GM18907 (cell line): ENCODE measurements at regions not wholly inside any gene's neighbourhood (a gene's known extent, or its start where the extent isn't known, plus 50 kb on each side); places are given as distances from the start of the nearest gene placed in this dataset.

Experiments used
- ATAC-seq: cut with Tn5 transposase; IDR thresholded peaks from one replicate; pipeline ENCODE4 v1.9.1; 2021; ENCODE audit warnings: mild to moderate bottlenecking, moderate library complexity; ENCODE audit not compliant: unreplicated experiment

DNA sequence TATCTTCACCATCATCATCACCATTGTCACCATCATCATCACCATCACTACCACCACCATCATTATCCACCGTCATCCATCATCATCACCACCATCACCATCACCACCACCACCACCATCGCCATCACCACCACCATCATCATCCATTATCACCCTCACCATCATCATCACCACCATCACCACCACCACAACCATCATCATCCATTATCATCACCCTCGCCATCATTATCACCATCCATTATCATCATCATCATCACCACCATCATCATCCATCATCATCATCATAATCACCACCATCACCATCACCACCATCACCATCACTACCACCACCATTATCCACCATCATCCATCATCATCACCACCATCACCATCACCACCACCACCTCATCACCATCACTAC, 95.6 kb downstream of the C16orf95 start:
- no peak for ATAC-seq

DNA sequence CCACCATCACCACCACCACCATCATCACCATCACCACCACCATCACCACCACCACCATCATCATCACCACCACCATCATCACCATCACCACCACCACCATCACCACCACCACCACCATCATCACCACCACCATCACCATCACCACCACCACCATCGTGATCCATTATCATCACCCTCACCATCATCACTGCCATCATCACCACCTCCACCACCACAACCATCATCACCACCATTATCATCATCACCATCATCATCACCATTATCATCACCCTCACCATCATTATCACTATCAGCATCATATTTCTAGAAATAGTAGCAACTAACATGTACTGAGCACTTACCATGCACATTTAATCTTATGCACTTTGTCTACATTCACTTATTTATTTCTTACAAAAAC, 94.9 kb downstream of the C16orf95 start:
- no peak for ATAC-seq

DNA sequence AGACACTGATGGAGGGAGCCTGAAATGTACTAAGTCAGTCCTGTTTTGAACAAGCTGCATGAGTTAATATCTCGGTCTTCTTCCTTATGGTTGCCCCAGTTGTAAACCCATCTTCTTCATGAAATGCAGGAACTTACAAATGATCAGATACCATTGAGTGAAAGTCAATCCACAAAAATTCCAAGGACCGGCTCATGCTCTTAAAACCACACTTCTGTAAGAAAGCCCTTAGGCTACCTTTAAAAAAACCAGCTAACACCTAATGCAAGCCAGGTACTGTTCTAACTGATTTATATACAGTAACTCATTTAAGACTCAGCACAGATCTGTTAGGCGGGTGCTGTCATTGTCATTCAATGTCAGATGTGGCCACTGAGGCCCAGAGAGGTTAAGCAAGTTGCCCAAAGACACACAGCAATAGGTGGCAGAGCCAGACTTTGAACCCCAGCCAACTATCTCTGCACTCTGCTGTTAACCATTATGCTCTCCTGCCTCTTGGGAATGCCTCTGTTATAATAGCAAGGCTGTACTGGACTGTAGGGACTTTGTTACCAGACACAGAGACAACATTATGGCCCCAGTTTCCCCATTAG, 93.4 kb downstream of the C16orf95 start:
- ATAC-seq: no peak

DNA sequence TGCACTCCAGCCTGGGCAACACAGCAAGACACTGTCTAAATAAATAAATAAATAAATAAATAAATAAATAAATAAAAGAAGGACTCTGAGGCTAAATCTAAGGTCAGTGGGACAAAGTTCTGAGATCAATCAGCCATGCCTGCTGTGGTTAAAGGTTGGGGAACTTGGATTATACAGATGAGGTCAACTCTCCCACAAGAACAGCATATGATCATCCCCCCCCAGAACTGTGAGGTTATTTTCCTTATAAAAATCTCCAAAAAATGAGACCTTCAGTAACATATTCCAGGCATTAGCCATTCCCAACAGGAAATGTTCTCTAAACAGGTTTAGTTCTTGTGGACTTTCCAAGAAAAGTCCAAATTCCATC, 90.3 kb downstream of the C16orf95 start:
- no peak for ATAC-seq

DNA sequence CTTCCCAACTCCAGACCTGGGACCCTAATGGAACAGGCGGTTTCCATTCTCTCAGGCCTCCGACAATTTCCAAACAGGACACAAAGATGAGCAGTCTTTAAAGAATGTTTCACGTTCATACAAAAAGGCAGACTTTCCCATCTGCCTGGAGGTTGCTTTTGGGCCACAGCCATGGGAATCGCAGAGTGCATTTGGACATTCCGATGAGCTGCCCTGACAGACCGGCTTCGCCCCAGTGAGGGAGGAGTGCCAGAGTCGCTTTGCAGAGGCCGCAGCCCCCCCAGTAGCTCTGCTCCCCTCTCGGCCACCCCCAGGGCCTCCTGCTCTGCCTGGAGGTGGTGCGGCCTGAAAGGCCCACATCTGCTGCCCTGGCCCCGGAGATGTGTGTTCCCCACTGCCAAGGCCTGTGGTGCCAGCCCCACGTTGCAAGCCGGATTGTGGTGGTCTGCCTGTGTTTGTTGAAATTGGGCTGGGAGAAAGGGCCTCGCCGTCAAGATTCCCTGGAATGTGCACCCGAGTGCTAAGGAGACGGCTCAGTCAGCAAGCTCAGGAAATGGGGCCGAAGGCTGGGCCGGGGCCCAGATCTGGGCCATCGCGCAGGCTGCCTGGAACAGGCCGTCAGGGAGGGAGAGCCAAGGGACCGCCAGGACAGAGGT, 89.8 kb downstream of the C16orf95 start:
- no peak for ATAC-seq

DNA sequence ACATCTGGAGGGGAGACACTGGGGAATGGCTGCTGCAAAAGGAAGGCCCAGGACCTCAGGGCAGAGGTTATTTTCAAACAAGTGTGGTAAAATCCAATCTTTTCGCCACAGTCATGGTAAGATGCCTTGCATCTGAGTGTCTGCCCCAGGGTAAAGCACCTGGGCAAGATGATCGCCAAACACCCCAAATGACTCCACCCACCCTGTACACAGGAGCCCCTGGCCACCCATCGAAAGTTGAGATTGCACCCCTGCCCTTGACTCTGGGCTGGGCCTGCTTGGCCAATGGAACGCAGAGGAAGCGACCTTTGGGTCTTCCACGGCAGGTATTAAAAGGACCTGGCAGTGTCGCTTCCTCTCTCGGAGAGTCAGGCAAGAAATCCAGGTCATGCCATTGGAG, 88.8 kb downstream of the C16orf95 start:
- ATAC-seq: no peak

DNA sequence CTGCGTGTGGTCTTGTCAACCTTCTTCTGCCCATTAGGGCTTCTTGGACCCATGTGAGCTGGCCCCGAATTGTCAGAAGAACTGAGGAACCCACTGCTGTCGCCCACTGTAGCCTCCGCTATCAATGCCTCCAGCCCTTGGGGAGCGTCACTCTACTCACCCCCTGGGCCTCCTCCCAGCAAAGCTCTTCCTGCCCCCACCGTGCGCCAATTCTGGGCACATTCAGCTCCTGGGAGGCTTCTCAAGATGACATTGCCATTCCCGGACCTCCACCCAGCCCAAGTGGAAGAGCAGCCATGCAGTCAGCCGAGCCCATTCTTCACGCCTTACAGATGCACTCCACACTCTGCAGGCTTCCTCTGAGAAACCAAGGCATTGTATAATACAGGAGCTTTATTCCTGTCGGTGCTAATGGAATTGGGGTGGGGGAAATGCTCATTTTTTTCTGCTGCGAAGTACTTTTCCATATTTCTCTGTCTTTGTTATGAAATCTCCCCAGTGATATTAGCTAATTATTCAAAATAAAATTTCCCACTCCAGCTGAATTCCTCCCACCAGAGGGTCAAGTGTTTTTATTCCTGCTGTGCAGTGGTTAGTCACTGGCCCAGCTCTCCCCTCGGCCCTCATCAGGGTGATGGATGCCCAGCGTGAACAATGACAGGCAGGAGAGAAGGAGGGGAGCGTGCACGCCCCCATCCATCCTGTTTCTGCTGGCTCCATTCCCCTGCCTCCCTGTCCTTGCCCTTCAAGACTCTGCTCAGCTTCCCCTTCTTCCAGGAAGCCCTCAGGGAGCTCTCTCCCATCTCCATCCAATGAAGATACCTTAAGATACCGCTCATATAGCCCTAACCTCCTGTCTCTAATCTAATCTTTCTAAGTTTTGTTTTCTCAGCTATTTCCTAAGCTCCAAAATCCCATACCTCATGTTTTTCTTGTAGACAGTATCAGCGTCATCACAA, 87.7 kb downstream of the C16orf95 start:
- ATAC-seq: no peak

DNA sequence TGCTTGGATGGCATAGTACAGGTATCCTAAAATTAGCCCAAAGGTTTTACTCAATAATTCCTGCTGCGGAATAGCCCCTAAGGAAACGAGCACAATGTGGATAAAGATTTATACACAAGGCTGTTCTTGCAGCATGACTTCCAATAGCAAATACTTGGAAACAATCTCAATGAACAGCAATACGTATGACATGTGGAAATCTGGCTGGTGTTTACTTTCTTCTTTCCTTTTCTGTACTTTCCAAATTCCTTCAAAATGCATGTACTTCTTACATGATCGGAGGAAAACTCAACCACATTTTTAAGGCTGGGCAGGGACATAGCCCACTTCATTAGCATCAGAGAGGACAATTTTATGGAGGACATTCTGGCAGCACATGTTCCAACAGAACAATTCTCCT, 86.6 kb downstream of the C16orf95 start:
- no peak for ATAC-seq

DNA sequence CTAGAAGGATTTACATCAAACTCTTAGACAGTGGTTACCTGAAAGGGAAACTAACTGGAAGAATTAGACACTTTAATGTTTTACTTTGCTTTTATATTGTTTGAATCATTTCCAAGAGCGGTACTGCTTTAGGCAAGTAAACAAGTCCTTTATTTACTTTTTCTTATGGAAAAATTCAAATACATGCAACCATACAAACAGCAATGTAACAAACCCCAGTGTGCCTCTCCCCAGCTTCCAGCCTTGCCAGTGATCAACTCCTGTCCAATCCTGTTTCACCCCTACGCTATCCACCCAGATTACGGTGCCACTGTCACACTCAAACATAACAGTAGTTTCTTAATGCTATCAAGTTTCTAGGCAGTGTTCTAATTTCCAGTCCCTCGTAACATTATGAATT, 85.9 kb downstream of the C16orf95 start:
- no peak for ATAC-seq

DNA sequence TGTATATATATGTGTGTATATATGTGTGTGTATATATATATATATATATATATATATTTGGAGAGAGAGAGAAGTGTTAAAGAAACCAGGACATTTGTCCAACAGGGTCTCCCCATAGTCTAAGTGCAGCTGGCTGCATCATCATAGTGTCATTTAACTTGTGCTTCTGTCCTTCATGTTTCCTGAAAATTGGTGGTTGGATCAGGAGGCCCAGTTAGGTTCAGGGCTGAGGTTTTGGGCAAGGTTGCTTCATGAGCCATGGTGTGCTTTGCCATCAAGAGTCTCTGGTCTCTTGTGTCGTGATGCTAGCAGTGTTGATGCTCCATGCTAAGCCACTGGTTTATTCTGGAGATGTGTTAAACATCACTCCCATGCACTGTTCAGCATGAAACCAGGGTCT, 85.3 kb downstream of the C16orf95 start:
- no peak for ATAC-seq

DNA sequence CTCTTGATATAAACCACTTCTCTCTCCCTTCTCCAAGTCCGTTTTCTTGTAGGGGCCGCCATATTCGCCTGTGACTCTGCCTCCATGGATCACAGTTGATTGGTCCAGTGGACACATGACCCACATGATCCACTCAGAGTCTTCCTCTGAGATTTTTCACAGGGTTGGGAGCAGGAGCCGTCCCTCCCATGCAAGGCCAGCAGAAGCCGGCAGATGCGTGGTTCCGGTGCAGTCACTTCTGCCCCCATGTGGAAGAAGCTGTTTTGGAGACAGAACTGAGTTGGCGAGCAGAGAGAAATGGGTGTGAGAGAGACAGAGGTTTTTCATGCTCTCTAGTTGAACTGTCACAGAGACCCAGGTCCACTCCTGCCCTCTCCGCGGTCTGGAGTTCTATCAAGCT, 83.3 kb downstream of the C16orf95 start:
- ATAC-seq: no peak

DNA sequence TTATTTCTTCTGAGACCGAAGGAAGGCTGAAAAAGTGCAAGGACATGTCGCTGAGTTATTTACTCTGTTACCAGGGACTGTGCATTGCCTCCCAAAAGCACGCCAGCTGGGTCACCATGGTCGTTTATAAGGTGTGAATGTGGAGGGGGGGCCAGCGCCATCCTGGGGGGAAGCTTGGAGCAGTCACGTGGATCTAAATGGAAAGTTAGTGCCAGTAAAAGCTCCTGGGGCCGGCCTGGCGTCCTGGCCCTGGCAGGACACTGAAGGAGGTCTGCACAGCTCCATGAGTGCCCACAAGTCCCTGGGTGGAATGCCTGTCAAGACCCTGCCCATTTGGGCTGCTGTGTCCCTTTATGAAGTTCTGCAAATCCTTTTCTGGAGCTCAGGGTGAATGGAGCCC, 82.6 kb downstream of the C16orf95 start:
- no peak for ATAC-seq

DNA sequence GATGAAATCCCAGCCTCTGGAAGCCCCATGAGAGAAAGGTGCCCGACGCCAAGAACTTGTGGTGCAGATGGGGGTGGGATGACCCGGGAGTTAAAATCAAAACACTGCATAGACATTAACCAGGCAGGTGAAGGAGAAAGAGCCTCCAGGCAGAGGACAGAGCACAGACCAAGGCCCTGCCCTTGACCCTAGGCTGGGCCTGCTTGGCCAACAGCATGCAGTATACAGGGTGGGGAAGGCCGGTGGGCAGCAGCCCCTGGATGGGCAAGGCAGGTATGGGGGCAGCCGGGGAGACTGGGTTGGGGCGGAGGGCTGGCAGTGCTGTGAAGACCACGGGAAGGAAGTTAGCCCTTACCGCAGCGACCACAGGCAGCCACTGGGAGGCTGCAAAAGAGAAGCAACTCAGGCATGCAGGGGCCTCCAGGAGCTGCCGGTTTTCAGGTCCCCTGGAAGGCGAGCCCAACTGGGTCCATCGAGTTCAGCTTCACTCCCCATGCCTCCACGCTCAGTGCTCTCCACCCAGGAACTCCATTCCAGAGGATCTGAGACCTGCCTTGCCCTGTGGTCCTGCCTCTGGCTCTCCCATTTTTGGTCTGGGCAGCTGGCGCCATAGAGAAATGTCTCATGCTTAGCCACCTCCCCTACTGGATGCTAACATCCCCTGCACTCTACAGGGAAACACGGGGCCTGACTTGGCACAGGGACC, 81.2 kb downstream of the C16orf95 start:
- ATAC-seq: no peak

DNA sequence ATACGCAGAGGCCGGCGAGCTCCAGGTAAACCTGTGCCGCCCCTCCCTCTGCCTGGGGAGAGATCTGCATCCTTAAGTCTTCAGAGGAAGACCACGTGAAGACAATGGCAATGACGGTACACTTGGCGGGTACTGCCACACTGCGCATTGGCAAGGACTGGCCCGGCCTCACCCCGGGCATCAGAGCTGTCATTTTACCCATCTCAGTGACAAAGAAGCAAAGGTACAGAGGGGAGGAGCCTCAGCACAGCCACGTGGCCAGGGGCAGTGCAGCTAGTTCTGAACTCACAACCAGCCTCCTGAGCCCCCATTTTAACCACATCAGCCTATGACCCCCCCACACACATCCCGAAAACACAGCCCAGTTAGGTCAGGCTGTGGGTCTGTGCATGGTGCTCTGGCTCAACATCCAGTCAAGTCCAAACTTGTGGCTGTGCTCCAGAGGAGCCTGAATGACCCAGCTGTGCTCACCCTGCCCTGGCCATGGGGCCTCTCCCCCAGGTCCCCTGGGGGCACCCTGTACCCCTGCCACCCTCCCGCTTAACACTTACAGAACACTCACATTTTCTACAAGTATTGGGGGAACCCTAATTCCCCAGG, 80.6 kb downstream of the C16orf95 start:
- no peak for ATAC-seq

DNA sequence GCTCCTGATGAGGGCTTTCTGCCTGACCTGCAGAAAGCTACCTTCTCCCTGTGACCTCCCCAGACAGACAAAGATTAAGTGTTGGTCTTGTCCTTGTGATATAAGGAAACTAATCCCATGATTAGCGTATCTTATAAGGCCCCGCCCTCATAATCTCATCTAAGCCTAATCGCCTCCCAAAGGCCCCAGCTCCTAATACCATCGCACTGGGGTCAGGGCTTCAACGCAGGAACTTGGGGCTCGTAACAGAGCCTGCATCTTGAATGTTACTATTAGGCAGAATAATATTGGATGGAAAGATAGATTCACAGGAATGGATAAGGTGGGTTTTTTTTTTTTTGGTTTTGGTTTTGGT, 78.9 kb downstream of the C16orf95 start:
- no peak for ATAC-seq

DNA sequence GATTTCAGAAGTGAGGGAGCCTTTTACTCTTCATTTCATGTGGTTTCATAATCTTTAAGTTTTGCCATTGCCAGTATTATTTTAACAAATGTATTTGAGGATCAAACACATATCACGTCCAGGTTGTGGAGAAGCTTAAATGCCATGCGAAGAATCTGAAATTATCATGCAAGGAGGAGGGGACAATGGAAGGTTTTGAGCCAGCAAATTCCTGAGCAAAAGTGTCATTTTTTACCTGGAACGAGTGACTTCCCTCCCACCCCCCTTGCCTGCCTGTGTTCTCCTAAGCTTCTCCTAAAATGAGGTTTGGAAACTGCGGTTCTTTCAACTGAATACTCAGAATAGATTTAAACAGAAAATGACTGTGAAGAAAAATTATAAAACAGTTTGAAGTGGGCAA, 77.6 kb downstream of the C16orf95 start:
- ATAC-seq: no peak

DNA sequence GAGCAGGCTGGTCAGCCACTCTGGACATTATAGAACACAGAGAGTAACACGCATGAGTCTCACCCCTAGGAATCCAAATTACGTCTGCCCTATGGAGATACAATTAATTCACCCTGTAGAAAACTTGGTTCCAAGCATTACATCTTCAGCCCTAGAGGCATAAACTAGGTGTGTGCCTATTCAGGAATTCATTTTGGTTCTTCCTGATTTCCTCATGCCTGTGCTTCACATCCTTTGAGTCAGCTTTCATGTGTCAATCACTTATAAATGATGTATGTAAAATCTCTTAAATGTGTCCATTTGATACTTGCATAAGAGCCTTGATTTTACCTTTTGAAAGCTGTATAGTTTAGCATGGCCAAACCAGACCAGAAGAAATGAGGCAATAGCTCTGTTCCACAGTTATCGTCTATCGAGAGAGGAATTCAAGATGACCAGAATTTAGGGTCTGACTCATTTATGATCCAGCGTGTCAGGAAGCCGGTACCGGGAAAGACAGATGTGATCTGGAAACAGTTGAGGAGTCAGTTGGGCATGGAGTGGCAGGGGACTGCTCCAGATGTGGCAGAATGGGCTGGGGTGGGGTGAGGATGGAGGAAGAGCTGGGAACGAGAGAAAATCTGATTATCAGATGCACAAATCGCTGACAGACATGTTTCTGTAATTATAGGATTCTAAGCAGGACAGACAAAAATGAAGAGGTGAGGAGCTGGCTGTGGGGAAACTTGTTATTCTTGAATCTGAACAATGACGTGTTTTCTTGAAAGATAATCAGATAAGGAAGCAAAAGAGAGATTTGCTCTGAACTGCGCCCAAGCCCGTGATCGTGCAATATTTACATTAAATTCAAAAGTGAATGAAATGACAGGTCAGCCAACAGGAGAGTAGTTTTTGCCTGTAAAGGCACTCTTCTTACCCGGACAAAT, 76.7 kb downstream of the C16orf95 start:
- no peak for ATAC-seq

DNA sequence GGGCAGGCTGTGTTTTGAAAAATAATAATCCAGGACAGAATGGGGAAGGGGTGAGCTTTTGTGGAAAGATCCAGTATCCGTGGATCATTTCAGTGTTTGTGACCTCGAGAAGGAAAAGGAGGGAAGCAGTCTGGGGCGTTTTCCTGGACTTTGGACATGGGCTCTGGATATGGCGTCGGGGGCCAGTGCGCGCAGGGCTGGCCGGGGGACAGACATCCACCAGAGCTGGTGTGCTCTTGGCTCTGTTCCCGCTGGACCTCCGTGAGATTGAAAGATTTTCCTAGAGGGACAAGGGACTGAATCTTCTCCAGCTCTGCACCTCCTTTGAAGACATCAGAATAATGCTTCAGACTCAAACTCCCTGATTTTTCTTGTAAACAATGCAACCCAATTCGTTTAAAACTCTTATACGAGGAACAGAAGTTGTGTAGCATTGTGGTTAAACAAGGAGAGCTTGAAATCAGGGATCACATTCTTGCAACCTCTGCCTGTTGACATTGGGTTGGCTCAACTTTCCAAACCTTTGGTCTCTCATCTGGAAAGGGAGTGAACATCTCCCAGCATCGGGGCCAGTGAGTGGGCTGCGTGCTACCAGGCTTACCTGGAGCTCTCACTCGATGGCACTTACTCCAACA, 75.9 kb downstream of the C16orf95 start:
- no peak for ATAC-seq

DNA sequence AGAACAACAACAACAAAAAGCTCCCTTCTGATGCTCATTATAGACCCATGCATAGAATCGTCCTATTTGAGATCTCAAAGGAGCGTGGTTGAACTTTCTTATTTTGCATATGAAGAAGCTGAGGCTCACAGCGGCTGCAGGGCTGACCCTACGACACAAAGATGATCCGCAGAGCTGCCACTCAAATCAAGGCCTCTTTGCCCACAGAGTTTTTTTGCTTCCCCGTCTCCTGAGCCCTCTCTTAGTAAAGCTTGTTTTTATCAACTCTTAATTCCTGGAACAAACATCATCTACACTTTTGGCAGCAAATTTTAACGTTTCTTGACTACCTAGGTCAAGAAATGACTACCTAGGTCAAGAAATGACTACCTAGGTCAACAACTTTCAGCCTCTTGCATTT, 73.7 kb downstream of the C16orf95 start:
- ATAC-seq: no peak
